ENCODE measurements at regions not wholly inside any gene's neighbourhood (a gene's known extent, or its start where the extent isn't known, plus 50 kb on each side); places are given as distances from the start of the nearest gene placed in this dataset.

GRCh38 chr13:84031120-84031519 is 148.8 kb upstream of the SLITRK1 start:
- no TSS peak for BruUV-seq (replicated peaks)
- no peaks in the 10 kb centered on the region for H3K27me3 ChIP-seq (ENCODE audit: insufficient read depth, low read length)
- DNase-seq (ENCODE audit: low read depth, low spot score): no peak
- RAD21 ChIA-PET (ENCODE audit: low non-redundant PET in 1 of 2, low total read pairs in 2 of 2, uncharacterized antibody in 2 of 2, unreplicated experiment in 2 of 2): no interaction called here
- intact Hi-C loops (cut with micrococcal nuclease): no loop called here
- H3K27ac ChIP-seq (ENCODE audit: low read depth, low read length): no peak overlapping the region
- no peaks in the 10 kb centered on the region for H3K36me3 ChIP-seq (ENCODE audit: control insufficient read depth in 1 of 2, insufficient read depth in 2 of 2, low read length in 2 of 2)
- no peak overlapping the region for H2AFZ ChIP-seq (ENCODE audit: low read depth, low read length, poor library complexity, severe bottlenecking)
- CTCF ChIA-PET: no interaction called here
- H3K4me3 ChIP-seq (replicated peaks in 1 of 2; ENCODE audit: low read depth in 1 of 2, low read length in 2 of 2): no peak overlapping the region
- H3K4me1 ChIP-seq (ENCODE audit: control insufficient read depth in 1 of 2, insufficient read depth in 2 of 2, low read length in 2 of 2): no peaks in the 10 kb centered on the region
- POLR2A ChIA-PET: no interaction called here
- H3K9me3 ChIP-seq (ENCODE audit: control insufficient read depth in 1 of 2, insufficient read depth in 1 of 2, low read depth in 1 of 2, low read length in 2 of 2): no peaks in the 10 kb centered on the region; a peak in 1 of 4 replicates
- no peaks in the 10 kb centered on the region for H4K20me1 ChIP-seq (ENCODE audit: insufficient read depth)
- TF ChIP-seq ELF1 (IDR thresholded peaks at IDR 0.05; ENCODE audit: borderline replicate concordance, low read depth) (no peak), ZBTB33 (IDR thresholded peaks at IDR 0.05; ENCODE audit: extremely low read depth, insufficient replicate concordance, low read length) (no peak), REST (IDR thresholded peaks at IDR 0.05; ENCODE audit: low read depth) (no peak)
- no peak overlapping the region for H3K4me2 ChIP-seq (ENCODE audit: low read length)
- H3K9ac ChIP-seq (ENCODE audit: low read length): no peak overlapping the region
- H3K79me2 ChIP-seq (ENCODE audit: insufficient read depth, low read length): no peaks in the 10 kb centered on the region
- ATAC-seq: no peak
- H3K9me2 ChIP-seq (ENCODE audit: insufficient read depth): no peaks in the 10 kb centered on the region

Measured in HCT116 (cell line).